ENCODE measurements at regions not wholly inside any gene's neighbourhood (a gene's known extent, or its start where the extent isn't known, plus 50 kb on each side); places are given as distances from the start of the nearest gene placed in this dataset.

- no peak overlapping the region for H3K4me3 ChIP-seq (replicated peaks; ENCODE audit: insufficient read depth, low read length)
Measured at GRCh38 chr18:76219023-76219422, 276.0 kb downstream of the ZNF516 start.

GRCh38 chr18:76216096-76216495 is 278.9 kb downstream of the ZNF516 start:
- peaks cover 26% of the 10 kb centered on the region for H3K27me3 ChIP-seq (ENCODE audit: insufficient read depth, poor library complexity, severe bottlenecking)
- TF ChIP-seq SPI1 (IDR thresholded peaks at IDR 0.05; ENCODE audit: borderline replicate concordance, low read depth), result no peak
- TF ChIP-seq REST (IDR thresholded peaks at IDR 0.05; ENCODE audit: insufficient replicate concordance, low read depth), result no peak
- TF ChIP-seq CTCF (IDR thresholded peaks at IDR 0.05; ENCODE audit: insufficient read depth, low read length), result no peak
- TF ChIP-seq POLR2AphosphoS5 (IDR thresholded peaks at IDR 0.05; ENCODE audit: low read depth), result no peak
- no peak for TF ChIP-seq GABPA (IDR thresholded peaks at IDR 0.05; ENCODE audit: low read depth)
- H3K27ac ChIP-seq (replicated peaks), result no peak overlapping the region
- DNase-seq (ENCODE audit: low read depth in 1 of 2, low spot score in 1 of 2), result no peak
- H3K4me3 ChIP-seq (replicated peaks; ENCODE audit: insufficient read depth, low read length), result no peak overlapping the region

More at GRCh38 chr18:76219023-76219422, 276.0 kb downstream of the ZNF516 start:
- Histone ChIP-seq H3K27ac (replicated peaks) (no peak overlapping the region), H3K27me3 (ENCODE audit: insufficient read depth, poor library complexity, severe bottlenecking) (peaks cover 6% of the 10 kb centered on the region)
- TF ChIP-seq CTCF (IDR thresholded peaks at IDR 0.05; ENCODE audit: insufficient read depth, low read length) (no peak), GABPA (IDR thresholded peaks at IDR 0.05; ENCODE audit: low read depth) (no peak), SPI1 (IDR thresholded peaks at IDR 0.05; ENCODE audit: borderline replicate concordance, low read depth) (no peak), REST (IDR thresholded peaks at IDR 0.05; ENCODE audit: insufficient replicate concordance, low read depth) (no peak), POLR2AphosphoS5 (IDR thresholded peaks at IDR 0.05; ENCODE audit: low read depth) (no peak)
- DNase-seq (ENCODE audit: low read depth in 1 of 2, low spot score in 1 of 2), result no peak

DNA sequence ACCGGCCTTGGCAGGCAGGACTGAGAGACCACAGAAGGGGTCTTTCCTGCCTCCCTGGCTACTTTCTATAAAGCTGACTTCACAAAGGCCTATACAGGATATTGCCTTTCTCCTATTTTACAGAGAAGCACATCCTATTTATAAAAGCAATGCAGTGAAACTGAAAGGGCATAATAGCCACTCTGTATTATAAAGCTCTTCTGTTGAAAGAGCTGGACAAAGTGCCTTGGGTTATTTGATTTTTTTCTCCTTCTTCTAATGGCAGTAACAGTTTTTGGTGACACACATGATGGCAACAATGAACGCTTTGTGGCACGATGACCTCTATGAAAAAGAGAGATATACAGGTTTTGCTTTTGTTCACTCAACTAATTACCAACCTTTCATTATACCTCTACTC is 281.1 kb downstream of the ZNF516 start:
- H3K4me3 ChIP-seq (replicated peaks; ENCODE audit: insufficient read depth, low read length), result no peak overlapping the region
- TF ChIP-seq REST (IDR thresholded peaks at IDR 0.05; ENCODE audit: insufficient replicate concordance, low read depth), result no peak
- TF ChIP-seq GABPA (IDR thresholded peaks at IDR 0.05; ENCODE audit: low read depth), result no peak
- TF ChIP-seq POLR2AphosphoS5 (IDR thresholded peaks at IDR 0.05; ENCODE audit: low read depth), result no peak
- TF ChIP-seq CTCF (IDR thresholded peaks at IDR 0.05; ENCODE audit: insufficient read depth, low read length), result no peak
- TF ChIP-seq SPI1 (IDR thresholded peaks at IDR 0.05; ENCODE audit: borderline replicate concordance, low read depth), result no peak
- DNase-seq (ENCODE audit: low read depth in 1 of 2, low spot score in 1 of 2), result no peak
- no peak overlapping the region for H3K27ac ChIP-seq (replicated peaks)
- H3K27me3 ChIP-seq (ENCODE audit: insufficient read depth, poor library complexity, severe bottlenecking), result peaks cover 34% of the 10 kb centered on the region

All from HL-60 (cell line).